H9 (cell line): ENCODE measurements at regions not wholly inside any gene's neighbourhood (a gene's known extent, or its start where the extent isn't known, plus 50 kb on each side); places are given as distances from the start of the nearest gene placed in this dataset.

Experiments used
- DNase-seq: peaks from one replicate; pipeline ENCODE4 v3.0.0-alpha.2; 2017
- H2AFZ ChIP-seq: one replicate; pipeline ENCODE4 v1.6.1; 2013; ENCODE audit warnings: mild to moderate bottlenecking, low read length, control low read depth, moderate library complexity
- H2AK5ac ChIP-seq: 2 replicates; pipeline ENCODE4 v1.6.1; 2013; ENCODE audit warnings: low read length, control low read depth, mixed read lengths; ENCODE audit not compliant: insufficient read length
- H2BK120ac ChIP-seq: one replicate; pipeline ENCODE4 v1.6.1; 2013; ENCODE audit warnings: low read depth, mild to moderate bottlenecking, low read length, control low read depth, inconsistent platforms; ENCODE audit not compliant: poor library complexity, severe bottlenecking
- H2BK12ac ChIP-seq: 2 replicates; pipeline ENCODE4 v1.6.1; 2013; ENCODE audit warnings: low read length, control low read depth, mixed read lengths, low read depth; ENCODE audit not compliant: insufficient read length
- H2BK15ac ChIP-seq: 2 replicates; pipeline ENCODE4 v1.6.1; 2013; ENCODE audit warnings: low read depth, low read length, control low read depth
- H2BK20ac ChIP-seq: one replicate; pipeline ENCODE4 v1.6.1; 2013; ENCODE audit warnings: low read depth, mild to moderate bottlenecking, low read length, control low read depth, inconsistent platforms; ENCODE audit not compliant: poor library complexity, severe bottlenecking
- H2BK5ac ChIP-seq: 2 replicates; pipeline ENCODE4 v1.6.1; 2013; ENCODE audit warnings: low read length, control low read depth, mixed read lengths; ENCODE audit not compliant: insufficient read length
- H3K14ac ChIP-seq: 2 replicates; pipeline ENCODE4 v1.6.1; 2013; ENCODE audit warnings: low read length, control low read depth; ENCODE audit not compliant: insufficient read depth
- H3K18ac ChIP-seq: 2 replicates; pipeline ENCODE4 v1.6.1; 2013; ENCODE audit warnings: low read depth, mild to moderate bottlenecking, mixed read lengths, low read length, control low read depth; ENCODE audit not compliant: insufficient read length
- H3K23ac ChIP-seq: 2 replicates; pipeline ENCODE4 v1.6.1; 2013; ENCODE audit warnings: low read length, control low read depth, mixed read lengths, low read depth; ENCODE audit not compliant: insufficient read length
- H3K23me2 ChIP-seq: 2 replicates; pipeline ENCODE4 v1.6.1; 2013; ENCODE audit warnings: low read depth, mild to moderate bottlenecking, mixed read lengths, low read length, control low read depth; ENCODE audit not compliant: insufficient read length, poor library complexity, severe bottlenecking
- H3K27ac ChIP-seq: 2 replicates; pipeline ENCODE4 v1.5.1; 2013; ENCODE audit warnings: low read length, control low read depth, mixed read lengths, low read depth; ENCODE audit not compliant: insufficient read length
- H3K27me3 ChIP-seq: 2 replicates; pipeline ENCODE4 v1.6.1; 2013; ENCODE audit warnings: low read length, control low read depth, inconsistent platforms; ENCODE audit not compliant: insufficient read depth
- H3K4ac ChIP-seq: 2 replicates; pipeline ENCODE4 v1.6.1; 2013; ENCODE audit warnings: low read depth, mild to moderate bottlenecking, control low read depth, inconsistent platforms, low read length, moderate library complexity
- H3K4me1 ChIP-seq: 2 replicates; pipeline ENCODE4 v1.6.1; 2013; ENCODE audit warnings: low read length, control low read depth, inconsistent platforms; ENCODE audit not compliant: insufficient read depth
- H3K4me2 ChIP-seq: 2 replicates; pipeline ENCODE4 v1.6.1; 2013; ENCODE audit warnings: low read length, control low read depth, mixed read lengths; ENCODE audit not compliant: insufficient read length, insufficient read depth
- H3K56ac ChIP-seq: 2 replicates; pipeline ENCODE4 v1.6.1; 2013; ENCODE audit warnings: low read depth, mild to moderate bottlenecking, mixed read lengths, low read length, control low read depth; ENCODE audit not compliant: insufficient read length
- H3K79me1 ChIP-seq: 2 replicates; pipeline ENCODE4 v1.6.1; 2013; ENCODE audit warnings: low read depth, mild to moderate bottlenecking, moderate library complexity, low read length, control low read depth, inconsistent platforms; ENCODE audit not compliant: insufficient read depth, poor library complexity, severe bottlenecking
- H3K79me2 ChIP-seq: 2 replicates; pipeline ENCODE4 v1.6.1; 2013; ENCODE audit warnings: low read length, control low read depth, inconsistent platforms; ENCODE audit not compliant: insufficient read depth
- H3K9ac ChIP-seq: 2 replicates; pipeline ENCODE4 v1.6.1; 2013; ENCODE audit warnings: low read length, control low read depth, mixed read lengths; ENCODE audit not compliant: insufficient read length; ENCODE audit errors: extremely low read depth
- H3K9me3 ChIP-seq: one replicate; pipeline ENCODE4 v1.6.1; 2013; ENCODE audit warnings: low read depth, low read length, inconsistent platforms; ENCODE audit not compliant: control insufficient read depth
- H3T11ph ChIP-seq: one replicate; pipeline ENCODE4 v1.6.1; 2013; ENCODE audit warnings: mild to moderate bottlenecking, low read length, control low read depth, inconsistent platforms
- H4K20me1 ChIP-seq: one replicate; pipeline ENCODE4 v1.6.1; 2013; ENCODE audit not compliant: control insufficient read depth, insufficient read length, insufficient read depth
- H4K5ac ChIP-seq: 2 replicates; pipeline ENCODE4 v1.6.1; 2013; ENCODE audit warnings: low read depth, mild to moderate bottlenecking, mixed read lengths, low read length, control low read depth; ENCODE audit not compliant: insufficient read length
- H4K8ac ChIP-seq: replicated peaks from 2 replicates; pipeline ENCODE4 v1.6.1; 2013; ENCODE audit warnings: low read length, control low read depth, mixed read lengths, low read depth; ENCODE audit not compliant: insufficient read length
- H4K91ac ChIP-seq: 2 replicates; pipeline ENCODE4 v1.6.1; 2013; ENCODE audit warnings: low read depth, mild to moderate bottlenecking, moderate library complexity, mixed read lengths, low read length, control low read depth; ENCODE audit not compliant: insufficient read length
- H3K27ac Mint-ChIP-seq, 3 experiments: 2 replicates in 2 of 3; 3 replicates in 1 of 3; pipeline ENCODE4 v1.8.0; 2020 to 2021; ENCODE audit warnings: mixed read lengths in 3 of 3, mild to moderate bottlenecking in 1 of 3, moderate library complexity in 1 of 3
- H3K27me3 Mint-ChIP-seq: 2 replicates; pipeline ENCODE4 v1.8.0; 2021; ENCODE audit warnings: low read depth, mild to moderate bottlenecking, moderate library complexity, mixed read lengths
- H3K36me3 Mint-ChIP-seq, 3 experiments: 2 replicates in 2 of 3; 3 replicates in 1 of 3; pipeline ENCODE4 v1.8.0; 2020 to 2021; ENCODE audit warnings: low read depth in 3 of 3, mixed read lengths in 3 of 3; ENCODE audit not compliant: insufficient read depth in 1 of 3
- H3K4me1 Mint-ChIP-seq, 2 experiments: 2 replicates each; pipeline ENCODE4 v1.8.0; 2020; ENCODE audit warnings: mixed read lengths in 2 of 2
- H3K4me3 Mint-ChIP-seq, 2 experiments: 2 replicates in 1 of 2; 3 replicates in 1 of 2; pipeline ENCODE4 v1.8.0; 2020 to 2021; ENCODE audit warnings: mild to moderate bottlenecking in 2 of 2, mixed read lengths in 2 of 2, moderate library complexity in 1 of 2
- H3K9me3 Mint-ChIP-seq, 2 experiments: 2 replicates in 1 of 2; 3 replicates in 1 of 2; pipeline ENCODE4 v1.8.0; 2020; ENCODE audit warnings: mild to moderate bottlenecking in 2 of 2, mixed read lengths in 2 of 2, moderate library complexity in 1 of 2
- TF ChIP-seq, protein P1 (sequence below): fragments of 200-600 bp; sonication (generic); conservative IDR thresholded peaks from 3 replicates; pipeline ENCODE4 v1.8.0; 2021; ENCODE audit warnings: antibody characterized with exemption, mild to moderate bottlenecking

GRCh38 chr1:209168204-209168603 is 415.3 kb upstream of the CAMK1G start:
- Histone ChIP-seq H2BK20ac (no peak overlapping the region), H3K79me2 (no peaks in the 10 kb centered on the region), H3K27ac (no peak overlapping the region), H4K91ac (no peak overlapping the region), H2BK5ac (no peak overlapping the region), H4K20me1 (no peaks in the 10 kb centered on the region), H3K56ac (no peak overlapping the region), H3K4ac (no peak overlapping the region), H3K27me3 (no peaks in the 10 kb centered on the region), H2AFZ (no peak overlapping the region), H3K23ac (no peak overlapping the region), H4K8ac (no peak overlapping the region), H4K5ac (no peak overlapping the region), H3K14ac (no peak overlapping the region), H3K9me3 (no peaks in the 10 kb centered on the region), H2AK5ac (no peak overlapping the region), H3K9ac (no peak overlapping the region), H3K4me2 (no peak overlapping the region), H3K79me1 (no peaks in the 10 kb centered on the region), H3K4me1 (no peaks in the 10 kb centered on the region), H2BK12ac (no peak overlapping the region), H2BK120ac (no peak overlapping the region), H3T11ph (no peak overlapping the region), H3K23me2 (no peaks in the 10 kb centered on the region), H2BK15ac (no peak overlapping the region), H3K18ac (no peak overlapping the region)
- peaks cover 10 to 13% of the 10 kb centered on the region in 2 experiments for H3K9me3 Mint-ChIP-seq
- peaks cover 1 to 13% (median 12%) of the 10 kb centered on the region in 3 experiments; a peak in 6 of 7 replicates for H3K36me3 Mint-ChIP-seq
- no peak for DNase-seq
- TF ChIP-seq, protein P1, sequence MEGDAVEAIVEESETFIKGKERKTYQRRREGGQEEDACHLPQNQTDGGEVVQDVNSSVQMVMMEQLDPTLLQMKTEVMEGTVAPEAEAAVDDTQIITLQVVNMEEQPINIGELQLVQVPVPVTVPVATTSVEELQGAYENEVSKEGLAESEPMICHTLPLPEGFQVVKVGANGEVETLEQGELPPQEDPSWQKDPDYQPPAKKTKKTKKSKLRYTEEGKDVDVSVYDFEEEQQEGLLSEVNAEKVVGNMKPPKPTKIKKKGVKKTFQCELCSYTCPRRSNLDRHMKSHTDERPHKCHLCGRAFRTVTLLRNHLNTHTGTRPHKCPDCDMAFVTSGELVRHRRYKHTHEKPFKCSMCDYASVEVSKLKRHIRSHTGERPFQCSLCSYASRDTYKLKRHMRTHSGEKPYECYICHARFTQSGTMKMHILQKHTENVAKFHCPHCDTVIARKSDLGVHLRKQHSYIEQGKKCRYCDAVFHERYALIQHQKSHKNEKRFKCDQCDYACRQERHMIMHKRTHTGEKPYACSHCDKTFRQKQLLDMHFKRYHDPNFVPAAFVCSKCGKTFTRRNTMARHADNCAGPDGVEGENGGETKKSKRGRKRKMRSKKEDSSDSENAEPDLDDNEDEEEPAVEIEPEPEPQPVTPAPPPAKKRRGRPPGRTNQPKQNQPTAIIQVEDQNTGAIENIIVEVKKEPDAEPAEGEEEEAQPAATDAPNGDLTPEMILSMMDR, result no peak
- peaks cover 0 to 3% of the 10 kb centered on the region in 2 experiments; a peak in 1 of 4 replicates for H3K4me1 Mint-ChIP-seq
- no peaks in the 10 kb centered on the region; the same call in 1 of the 2 replicates for H3K27me3 Mint-ChIP-seq
- H3K27ac Mint-ChIP-seq, result no peak overlapping the region
- no peak overlapping the region for H3K4me3 Mint-ChIP-seq
